NCI-H524 (cell line): ENCODE measurements at regions not wholly inside any gene's neighbourhood (a gene's known extent, or its start where the extent isn't known, plus 50 kb on each side); places are given as distances from the start of the nearest gene placed in this dataset.

ENCODE experiments used
- DNase-seq, 2 experiments: peaks; one replicate each; lab custom pipeline; 2025; lab: John Stamatoyannopoulos, UW

DNA sequence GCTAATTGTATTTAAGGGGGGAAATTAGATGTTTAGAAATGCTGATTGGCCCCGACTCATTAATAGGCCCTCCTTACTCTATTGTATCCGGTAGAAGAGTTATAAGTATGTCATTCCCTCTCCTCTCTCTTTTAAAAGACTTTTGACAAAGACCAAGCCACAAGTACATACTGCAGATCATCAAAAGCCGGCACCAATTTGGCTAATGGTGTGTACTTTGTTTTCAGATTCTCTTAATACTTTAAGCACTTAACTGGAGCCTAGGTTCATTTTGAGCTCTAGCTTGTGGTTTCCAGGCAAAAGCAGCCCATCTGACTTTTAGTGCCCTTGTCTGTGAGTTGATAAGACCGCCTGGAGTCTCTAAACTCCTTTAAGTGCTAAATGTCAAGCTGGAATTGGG, 210.0 kb upstream of the LYZL1 start:
- no peak for DNase-seq

DNA sequence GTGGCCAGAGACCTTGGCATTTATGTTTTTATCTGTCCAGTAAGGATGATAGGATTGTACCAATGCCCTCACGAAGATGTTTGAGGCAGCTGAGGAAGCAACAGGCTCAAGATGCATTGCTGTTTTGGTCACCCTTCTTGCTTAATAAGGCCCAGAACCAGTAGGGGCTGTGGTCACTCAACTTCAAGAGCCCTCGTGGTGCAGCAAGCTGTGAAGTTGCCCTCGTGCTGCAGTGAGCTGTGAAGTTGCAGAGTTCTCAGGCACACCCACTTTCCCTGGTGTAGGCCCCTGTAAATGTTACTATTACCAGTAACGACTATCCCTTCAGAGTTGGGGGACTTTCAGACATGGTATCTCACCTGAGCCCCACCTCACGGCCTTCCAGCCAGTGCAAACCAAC, 207.6 kb upstream of the LYZL1 start:
- DNase-seq = no peak

DNA sequence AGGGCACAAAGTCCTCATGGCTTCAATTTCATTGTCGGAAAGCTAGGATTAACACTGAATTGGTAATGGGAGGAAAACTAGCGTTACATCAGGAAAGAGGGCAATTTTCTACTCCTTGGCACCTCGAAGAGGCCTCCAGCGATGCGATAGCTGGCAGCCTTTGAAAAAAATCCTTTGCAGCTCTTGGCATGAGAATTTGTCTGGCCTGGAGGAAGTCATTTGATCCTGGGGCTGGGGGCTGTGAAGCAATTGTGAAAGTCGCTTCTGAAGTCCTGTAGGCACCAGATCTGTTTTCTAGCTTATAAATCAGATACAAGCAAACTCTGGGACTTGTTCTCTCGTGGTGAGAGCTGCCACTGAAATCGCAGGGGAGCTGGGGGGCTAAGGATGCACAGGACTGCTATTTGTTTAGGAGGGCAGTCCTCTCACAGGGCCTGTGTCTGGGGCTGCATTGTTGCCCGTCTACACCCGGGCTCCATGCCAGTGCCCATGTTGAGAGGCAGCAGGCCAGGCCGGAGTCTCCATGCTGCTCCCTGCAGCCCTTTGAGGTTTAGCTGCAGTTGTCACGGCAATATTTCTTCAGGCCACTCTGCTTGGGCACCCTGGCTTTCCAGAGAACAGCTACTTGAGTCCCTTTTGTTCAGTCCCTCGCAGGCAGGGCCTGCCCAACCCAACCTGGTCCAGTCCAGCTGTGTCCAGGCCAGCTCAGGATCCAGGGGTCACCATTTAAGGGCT, 206.8 kb upstream of the LYZL1 start:
- DNase-seq = no peak

GRCh38 chr10:29083096-29083495, 205.8 kb upstream of the LYZL1 start:
- DNase-seq = no peak

- no peak for DNase-seq
Observed at GRCh38 chr10:29084681-29085307, 204.1 kb upstream of the LYZL1 start.

GRCh38 chr10:29089091-29089490, 199.8 kb upstream of the LYZL1 start:
- DNase-seq = no peak

GRCh38 chr10:29096303-29096824, 192.5 kb upstream of the LYZL1 start:
- no peak for DNase-seq

- no peak for DNase-seq
Observed at GRCh38 chr10:29098423-29098822, 190.4 kb upstream of the LYZL1 start.

- DNase-seq = no peak
Observed at GRCh38 chr10:29099001-29099400, 189.9 kb upstream of the LYZL1 start.

DNA sequence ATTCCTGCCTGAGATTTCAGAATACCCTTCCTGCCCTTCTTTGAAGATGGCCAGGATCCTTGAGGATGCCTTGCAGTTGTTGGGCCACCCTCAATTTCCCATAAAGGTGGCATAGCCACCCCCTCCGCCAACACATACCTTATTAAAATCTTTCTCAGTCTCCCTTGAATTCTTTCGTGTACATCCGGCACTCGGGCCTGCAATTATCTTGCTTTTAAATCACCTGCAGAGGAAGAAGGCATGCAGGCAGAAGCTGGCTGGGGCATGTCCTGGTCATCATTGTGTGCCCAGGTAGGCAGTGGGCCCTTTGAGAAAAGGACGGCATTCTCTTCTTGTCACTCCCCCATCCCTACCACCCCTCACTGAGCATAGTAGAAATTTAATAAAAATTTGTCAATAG, 189.5 kb upstream of the LYZL1 start:
- DNase-seq = no peak

- DNase-seq = no peak
Observed at GRCh38 chr10:29100505-29100904, 188.4 kb upstream of the LYZL1 start.

DNA sequence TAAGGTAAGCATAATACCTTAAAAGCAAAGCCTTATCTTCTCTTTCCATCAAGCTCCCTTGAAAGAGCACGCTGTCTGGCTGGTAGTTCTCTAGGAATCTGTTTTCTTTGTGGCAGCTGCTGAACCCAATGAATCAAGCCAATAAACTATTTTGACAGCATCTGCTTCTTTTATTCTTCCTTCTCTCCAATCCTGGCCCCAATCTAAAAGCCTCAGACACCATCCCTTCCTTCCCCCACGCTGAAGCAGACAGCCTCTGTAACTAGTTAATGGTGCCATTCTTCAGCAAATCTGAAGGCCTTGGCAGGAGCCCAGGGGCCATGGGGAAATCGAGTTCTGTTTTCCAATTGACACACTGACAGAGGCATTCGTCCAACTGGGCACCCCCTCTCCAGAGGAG, 186.6 kb upstream of the LYZL1 start:
- DNase-seq = no peak

DNA sequence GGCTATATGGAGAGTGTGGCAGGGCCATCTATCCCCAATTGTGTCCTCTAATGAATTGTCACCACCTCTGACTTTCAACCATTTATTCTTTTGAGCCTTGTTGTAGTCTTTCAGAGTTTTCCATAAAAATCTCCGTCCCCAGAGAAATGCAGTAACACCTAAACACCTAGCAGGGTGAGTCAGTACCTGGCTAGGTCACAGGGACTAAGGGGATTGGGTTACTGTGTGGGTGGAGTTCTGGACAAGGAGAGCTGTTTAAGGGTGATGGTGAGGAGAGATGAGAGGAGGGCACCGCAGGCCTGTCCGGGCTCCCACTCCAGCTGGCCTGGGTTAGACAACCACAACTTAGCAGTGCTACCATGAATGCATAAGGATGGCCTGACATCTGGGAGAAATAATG, 186.2 kb upstream of the LYZL1 start:
- DNase-seq = no peak

DNA sequence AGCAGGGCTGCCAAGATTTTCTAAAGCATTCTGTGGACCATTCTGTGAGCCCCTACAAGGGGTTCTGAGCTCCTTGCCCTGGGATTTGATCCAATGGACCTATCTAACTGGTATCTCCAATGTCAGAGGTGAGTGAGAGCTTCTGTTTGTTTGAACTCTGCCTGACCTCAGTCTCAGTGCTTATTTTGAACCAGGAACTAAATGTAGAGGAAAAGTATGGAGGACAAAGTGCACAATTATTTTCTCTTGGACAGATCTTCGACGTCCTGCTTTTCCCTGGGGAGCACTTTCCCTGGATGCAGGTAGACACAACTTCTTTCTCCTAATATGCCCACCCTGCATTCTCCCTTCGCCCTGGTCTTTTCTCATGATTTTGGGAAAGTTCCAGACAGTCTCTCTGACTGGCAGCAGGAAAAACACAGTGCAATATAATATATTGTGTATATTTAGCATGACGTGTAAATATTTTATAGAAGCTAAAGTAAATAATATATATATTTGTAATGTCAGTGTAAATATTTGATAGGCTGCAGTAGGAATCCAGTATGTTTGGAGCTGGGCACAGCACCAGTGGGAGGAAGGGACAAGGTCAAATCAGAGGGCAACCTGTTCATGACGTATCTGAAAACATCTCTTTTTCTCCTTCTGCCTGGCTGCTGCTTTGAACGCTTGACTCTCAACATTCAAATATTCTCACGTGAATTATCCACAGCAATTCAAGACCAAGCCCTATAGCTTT, 184.0 kb upstream of the LYZL1 start:
- DNase-seq = no peak

DNA sequence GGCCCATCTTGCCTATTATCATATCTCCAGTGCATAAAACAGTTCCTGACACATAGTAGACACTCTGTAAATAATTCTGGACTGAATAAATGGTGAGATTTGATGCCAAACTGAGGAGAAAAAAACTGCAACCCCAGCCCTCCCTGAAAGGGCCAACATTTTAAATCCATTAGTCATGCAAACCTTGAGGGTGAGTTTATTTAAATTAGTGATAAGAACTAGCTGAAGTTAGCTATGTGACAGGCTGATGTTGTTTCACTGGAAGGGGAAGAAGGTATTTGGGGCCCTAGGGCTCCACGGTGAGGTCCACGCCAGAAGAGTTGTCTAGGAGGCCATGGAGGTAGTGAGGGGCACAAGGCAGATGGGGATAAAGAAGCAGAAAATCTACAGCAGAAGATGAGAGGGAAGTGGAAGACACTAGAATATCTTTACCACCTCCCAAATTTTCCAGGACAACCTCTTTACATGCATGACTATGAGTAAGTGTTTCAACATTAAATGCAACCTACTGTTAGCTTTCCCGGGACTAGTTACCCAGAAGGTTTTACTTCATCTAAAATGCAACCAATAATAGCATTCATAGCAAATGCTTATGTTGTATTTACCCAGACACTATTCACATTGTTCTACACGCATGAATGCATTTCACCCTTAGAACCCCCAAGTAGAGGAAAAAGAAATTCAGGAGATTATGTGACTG, 183.2 kb upstream of the LYZL1 start:
- no peak for DNase-seq

GRCh38 chr10:29106287-29106686, 182.6 kb upstream of the LYZL1 start:
- no peak for DNase-seq

DNA sequence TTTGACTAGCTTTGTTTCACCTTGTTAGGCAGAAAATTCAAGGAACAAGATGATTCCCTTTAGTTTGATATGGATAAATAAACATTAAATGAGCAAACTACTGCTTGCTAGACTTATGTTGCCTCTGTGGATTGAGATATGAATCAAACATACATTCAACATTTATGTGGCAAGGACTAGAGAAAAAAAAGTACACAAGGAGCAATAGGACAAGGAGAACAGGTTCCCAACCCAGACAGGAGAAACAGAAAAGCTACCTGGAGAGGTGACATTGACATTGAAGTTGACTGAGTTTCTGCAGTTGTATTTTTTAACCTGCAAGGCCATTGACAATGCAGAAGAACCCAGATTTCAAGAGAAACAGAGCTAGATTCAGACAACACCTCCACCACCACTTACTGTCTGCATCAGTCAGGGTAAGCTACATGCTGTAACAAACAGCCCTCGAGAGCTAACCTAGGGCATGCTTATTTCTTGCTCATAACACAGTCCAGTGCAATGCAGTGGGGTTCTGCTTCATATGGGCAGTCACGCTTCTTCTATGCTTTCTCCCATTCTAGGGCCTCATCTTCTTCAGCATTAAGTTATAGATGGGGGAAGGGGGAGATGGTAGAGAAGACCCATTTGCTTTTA, 180.9 kb upstream of the LYZL1 start:
- DNase-seq = no peak

- DNase-seq = peak in 1 of 2 experiments; percentile 33
Observed at GRCh38 chr10:29109707-29110571, 178.9 kb upstream of the LYZL1 start.

- no peak for DNase-seq
Observed at GRCh38 chr10:29112827-29113615, 175.8 kb upstream of the LYZL1 start.

GRCh38 chr10:29113616-29113945, 175.3 kb upstream of the LYZL1 start:
- DNase-seq = no peak
